OCI-LY7 (cell line): ENCODE measurements at regions not wholly inside any gene's neighbourhood (a gene's known extent, or its start where the extent isn't known, plus 50 kb on each side); places are given as distances from the start of the nearest gene placed in this dataset.

Source experiments
- BruUV-seq: library from RNA; stranded (reverse); fragments of 400-500 nt; replicated peaks from 2 replicates; lab custom pipeline; 2021; lab: Mats Ljungman, UMichigan
- CTCF ChIA-PET: fragments of 300-600 bp; sonication (Branson Sonifier 250); formaldehyde crosslinking; loops from one replicate; lab custom pipeline; 2022; ENCODE audit warnings: antibody characterized with exemption; ENCODE audit not compliant: unreplicated experiment; lab: Charles Lee
- POLR2A ChIA-PET: fragments of 300-600 bp; sonication (Branson Sonifier 250); formaldehyde crosslinking; loops from one replicate; lab custom pipeline; 2022; ENCODE audit warnings: antibody characterized with exemption; lab: Charles Lee
- DNase-seq: peaks from one replicate; pipeline ENCODE4 v3.0.0-alpha.2; 2015; ENCODE audit warnings: low spot score
- H2AFZ ChIP-seq: fragments of 200-600 bp; sonication (generic), shearing (Covaris generic); 2 replicates; pipeline ENCODE4 v1.6.1; 2014; ENCODE audit warnings: mild to moderate bottlenecking, antibody characterized with exemption, low read length, moderate library complexity
- H3K27ac ChIP-seq: fragments of 200-600 bp; sonication (generic); 2 replicates; pipeline ENCODE4 v1.5.1; 2014; ENCODE audit warnings: mixed run types, low read depth, mild to moderate bottlenecking, moderate library complexity, low read length, inconsistent platforms; ENCODE audit not compliant: poor library complexity, severe bottlenecking
- H3K36me3 ChIP-seq: fragments of 200-600 bp; sonication (generic); 2 replicates; pipeline ENCODE4 v1.6.1; 2014; ENCODE audit warnings: mild to moderate bottlenecking, antibody characterized with exemption, low read length, moderate library complexity, mixed read lengths; ENCODE audit not compliant: insufficient read depth
- H3K4me1 ChIP-seq: fragments of 200-600 bp; sonication (generic); 2 replicates; pipeline ENCODE4 v1.5.1; 2014; ENCODE audit warnings: mild to moderate bottlenecking, low read length; ENCODE audit not compliant: insufficient read depth, poor library complexity, severe bottlenecking
- H3K4me2 ChIP-seq: fragments of 200-600 bp; sonication (generic); 2 replicates; pipeline ENCODE4 v1.6.1; 2014; ENCODE audit warnings: mild to moderate bottlenecking, low read length
- H3K4me3 ChIP-seq: fragments of 200-600 bp; sonication (generic); 2 replicates; pipeline ENCODE4 v1.5.1; 2014; ENCODE audit warnings: mild to moderate bottlenecking, low read depth, low read length; ENCODE audit not compliant: poor library complexity, severe bottlenecking
- H3K79me2 ChIP-seq: fragments of 200-600 bp; sonication (generic); 2 replicates; pipeline ENCODE4 v1.6.1; 2016; ENCODE audit warnings: low read depth, mild to moderate bottlenecking, low read length, moderate library complexity, mixed read lengths; ENCODE audit not compliant: insufficient read depth
- H3K9me2 ChIP-seq: fragments of 200-600 bp; sonication (generic); 2 replicates; pipeline ENCODE4 v1.6.1; 2016; ENCODE audit warnings: mild to moderate bottlenecking, low read length, mixed read lengths; ENCODE audit not compliant: insufficient read depth
- H3K9me3 ChIP-seq: fragments of 200-600 bp; sonication (generic); 2 replicates; pipeline ENCODE4 v1.6.1; 2014; ENCODE audit warnings: mild to moderate bottlenecking, mixed run types, low read length, mixed read lengths
- H4K20me1 ChIP-seq: fragments of 200-600 bp; sonication (generic); 2 replicates; pipeline ENCODE4 v1.6.1; 2014; ENCODE audit warnings: mild to moderate bottlenecking, antibody characterized with exemption, low read length, moderate library complexity, mixed read lengths; ENCODE audit not compliant: insufficient read depth
- CTCF ChIP-seq: fragments of 200-600 bp; sonication (generic); conservative IDR thresholded peaks from 2 replicates; pipeline ENCODE4 v1.5.1; 2014; ENCODE audit warnings: mild to moderate bottlenecking, antibody characterized with exemption, low read length, moderate library complexity, mixed read lengths
- EZH2phosphoT487 ChIP-seq: fragments of 200-600 bp; sonication (generic); IDR thresholded peaks from 2 replicates; pipeline ENCODE4 v1.6.1; 2018; ENCODE audit warnings: low read depth, borderline replicate concordance, mild to moderate bottlenecking, mixed run types, antibody characterized with exemption, low read length, moderate library complexity, mixed read lengths
- intact Hi-C: fragments of 100-400 bp; cut with micrococcal nuclease; formaldehyde crosslinking; loops from one replicate; pipeline ENCODE4 v1.10.0; 2022; ENCODE audit not compliant: unreplicated experiment

- TF ChIP-seq EZH2phosphoT487, result no peak
- no peak for TF ChIP-seq CTCF
Observed at GRCh38 chr2:196464311-196464710, 175.2 kb upstream of the CCDC150 start.

DNA sequence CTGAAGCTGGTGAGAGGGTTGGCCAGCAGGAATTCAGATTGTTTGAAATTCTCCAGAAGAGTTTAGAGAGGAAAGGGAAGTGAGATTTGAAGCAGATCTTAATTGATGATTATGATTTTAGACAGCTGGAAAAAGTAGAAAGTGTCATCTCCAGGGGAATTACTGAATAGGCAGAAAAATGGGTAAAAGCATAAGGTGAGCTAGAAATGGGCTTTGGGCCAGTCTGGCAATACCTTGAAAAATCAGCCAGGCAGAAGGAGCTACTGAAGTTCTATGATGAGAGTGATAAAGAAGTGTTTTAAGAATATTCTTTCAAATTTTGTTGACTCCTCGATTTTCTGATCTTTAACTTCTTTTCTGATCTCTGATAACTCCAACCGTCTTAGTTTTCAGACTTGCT, 172.9 kb upstream of the CCDC150 start:
- intact Hi-C loops, result no loop called here
- Histone ChIP-seq H3K27ac (no peak overlapping the region), H3K4me3 (no peak overlapping the region), H3K9me3 (no peaks in the 10 kb centered on the region), H3K36me3 (no peaks in the 10 kb centered on the region), H4K20me1 (no peaks in the 10 kb centered on the region), H3K9me2 (no peaks in the 10 kb centered on the region), H3K4me2 (no peak overlapping the region), H2AFZ (no peak overlapping the region), H3K79me2 (no peaks in the 10 kb centered on the region), H3K4me1 (no peaks in the 10 kb centered on the region)
- ChIA-PET POLR2A (interaction anchor here (0.7 kb wide), 2 partner anchors 117 to 796 kb away, joined by 3 read pairs; no protein-coding TSS in a partner anchor), CTCF (no interaction called here)
- no TSS peak for BruUV-seq
- TF ChIP-seq EZH2phosphoT487, result no peak
- TF ChIP-seq CTCF, result no peak
- no peak for DNase-seq

More at GRCh38 chr2:196464311-196464710, 175.2 kb upstream of the CCDC150 start:
- H3K79me2 ChIP-seq, result no peaks in the 10 kb centered on the region
- no TSS peak for BruUV-seq
- H3K4me1 ChIP-seq, result no peaks in the 10 kb centered on the region
- H3K9me2 ChIP-seq, result no peaks in the 10 kb centered on the region
- no peaks in the 10 kb centered on the region for H4K20me1 ChIP-seq
- H3K27ac ChIP-seq, result no peak overlapping the region
- no peak overlapping the region for H3K4me2 ChIP-seq
- ChIA-PET POLR2A (interaction anchor here (0.6 kb wide), 1 partner anchor 84 kb away, joined by 4 read pairs; no protein-coding TSS in a partner anchor), CTCF (no interaction called here)
- no peak for DNase-seq
- no peak overlapping the region for H3K4me3 ChIP-seq
- no peaks in the 10 kb centered on the region for H3K36me3 ChIP-seq
- H3K9me3 ChIP-seq, result no peaks in the 10 kb centered on the region
- no peak overlapping the region for H2AFZ ChIP-seq
- intact Hi-C loops, result no loop called here

GRCh38 chr2:196468394-196468793, 171.1 kb upstream of the CCDC150 start:
- Histone ChIP-seq H3K27ac (no peak overlapping the region), H3K79me2 (no peaks in the 10 kb centered on the region), H3K4me2 (no peak overlapping the region), H3K36me3 (no peaks in the 10 kb centered on the region), H2AFZ (no peak overlapping the region), H3K4me3 (no peak overlapping the region), H4K20me1 (no peaks in the 10 kb centered on the region), H3K9me2 (no peaks in the 10 kb centered on the region), H3K9me3 (no peaks in the 10 kb centered on the region), H3K4me1 (no peaks in the 10 kb centered on the region)
- ChIA-PET POLR2A (no interaction called here), CTCF (no interaction called here)
- intact Hi-C loops, result no loop called here
- TF ChIP-seq EZH2phosphoT487 (no peak), CTCF (peak; percentile 67)
- DNase-seq, result peak; percentile 2
- no TSS peak for BruUV-seq
